EH (cell line): ENCODE measurements at regions not wholly inside any gene's neighbourhood (a gene's known extent, or its start where the extent isn't known, plus 50 kb on each side); places are given as distances from the start of the nearest gene placed in this dataset.

ENCODE experiments used
- DNase-seq: peaks from one replicate; pipeline ENCODE4 v3.0.0-alpha.2; 2015; ENCODE audit warnings: low read depth

DNA sequence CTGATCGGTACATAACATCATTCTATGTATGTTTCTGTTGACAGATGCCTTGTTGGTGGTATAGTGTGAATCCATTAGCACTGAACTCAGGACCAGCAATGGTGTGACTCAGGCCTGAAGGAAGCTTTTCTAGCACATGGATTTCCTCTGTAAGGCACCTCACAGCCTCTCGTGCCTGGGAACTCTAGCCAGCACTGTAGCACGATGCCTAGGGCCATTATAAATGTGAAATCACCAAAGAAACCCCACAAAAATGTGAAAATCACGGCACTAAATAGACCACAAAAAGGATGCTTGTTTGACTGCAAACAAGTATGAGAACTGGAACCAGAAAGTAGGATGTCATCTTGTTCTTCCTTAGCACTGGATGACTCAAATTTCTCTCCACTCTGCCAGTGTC, 63.7 kb upstream of the NKX2-2 start:
- DNase-seq = peak; percentile 14

DNA sequence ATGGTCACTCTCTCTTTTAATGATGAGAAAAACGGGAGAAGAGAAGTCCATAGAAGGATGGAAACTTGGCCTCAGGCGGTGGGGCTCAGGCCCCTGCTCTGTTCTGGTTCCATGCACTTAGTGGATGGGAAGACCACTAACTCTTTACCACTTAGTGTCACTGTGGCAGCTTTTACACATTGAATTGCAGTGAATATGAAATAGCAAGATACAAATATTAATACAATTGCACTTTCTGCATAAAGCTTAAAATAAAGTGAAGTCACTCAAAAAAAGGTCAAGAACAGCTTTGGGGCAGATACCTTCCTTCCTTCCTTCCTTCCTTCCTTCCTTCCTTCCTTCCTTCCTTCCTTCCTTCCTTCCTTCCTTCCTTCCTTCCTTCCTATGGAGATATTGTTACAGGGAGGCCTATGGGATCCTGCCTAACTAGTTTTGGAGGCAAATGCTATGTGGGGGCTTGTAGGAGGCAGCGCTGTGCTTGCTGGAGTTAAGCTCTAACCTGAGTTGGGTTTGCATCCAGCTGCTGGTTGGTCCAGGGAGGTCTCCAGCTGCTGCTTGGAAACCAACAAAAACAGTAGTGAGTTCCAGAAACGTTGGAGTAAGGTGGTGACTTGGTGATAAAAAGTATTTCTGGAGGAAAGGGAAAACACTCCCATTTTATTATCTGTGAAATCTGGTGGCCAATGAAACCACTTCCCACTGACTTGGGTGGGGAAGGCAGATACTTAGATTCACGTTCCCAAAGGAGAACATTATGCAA, 62.3 kb upstream of the NKX2-2 start:
- no peak for DNase-seq

GRCh38 chr20:21575167-21575566, 61.3 kb upstream of the NKX2-2 start:
- no peak for DNase-seq

DNA sequence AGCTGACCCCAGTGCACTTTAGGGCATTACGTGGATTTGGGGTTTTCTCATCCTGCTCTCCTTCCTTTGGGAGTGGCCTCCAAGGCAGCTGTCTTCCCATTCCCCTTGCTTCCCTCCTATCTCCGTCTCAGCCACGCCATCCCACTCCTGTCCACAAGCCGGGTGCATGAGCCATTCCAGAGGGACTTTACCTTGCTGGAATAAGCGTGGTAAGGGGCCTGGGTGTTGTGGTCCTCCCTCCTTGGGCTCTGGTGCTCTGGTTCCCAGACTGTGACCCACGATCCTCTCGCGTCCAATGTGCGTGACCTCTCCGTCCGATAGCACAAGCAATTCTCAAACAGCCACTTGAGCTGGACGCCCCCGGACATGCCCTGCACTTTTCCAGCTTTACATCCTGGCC, 60.6 kb upstream of the NKX2-2 start:
- DNase-seq = no peak

GRCh38 chr20:21573259-21573658, 59.4 kb upstream of the NKX2-2 start:
- DNase-seq = no peak

- DNase-seq = peak; percentile 4
Measured at GRCh38 chr20:21571841-21572690, 58.2 kb upstream of the NKX2-2 start.

- no peak for DNase-seq
Measured at GRCh38 chr20:21570285-21570992, 56.6 kb upstream of the NKX2-2 start.

GRCh38 chr20:21569586-21569985, 55.7 kb upstream of the NKX2-2 start:
- DNase-seq = no peak

DNA sequence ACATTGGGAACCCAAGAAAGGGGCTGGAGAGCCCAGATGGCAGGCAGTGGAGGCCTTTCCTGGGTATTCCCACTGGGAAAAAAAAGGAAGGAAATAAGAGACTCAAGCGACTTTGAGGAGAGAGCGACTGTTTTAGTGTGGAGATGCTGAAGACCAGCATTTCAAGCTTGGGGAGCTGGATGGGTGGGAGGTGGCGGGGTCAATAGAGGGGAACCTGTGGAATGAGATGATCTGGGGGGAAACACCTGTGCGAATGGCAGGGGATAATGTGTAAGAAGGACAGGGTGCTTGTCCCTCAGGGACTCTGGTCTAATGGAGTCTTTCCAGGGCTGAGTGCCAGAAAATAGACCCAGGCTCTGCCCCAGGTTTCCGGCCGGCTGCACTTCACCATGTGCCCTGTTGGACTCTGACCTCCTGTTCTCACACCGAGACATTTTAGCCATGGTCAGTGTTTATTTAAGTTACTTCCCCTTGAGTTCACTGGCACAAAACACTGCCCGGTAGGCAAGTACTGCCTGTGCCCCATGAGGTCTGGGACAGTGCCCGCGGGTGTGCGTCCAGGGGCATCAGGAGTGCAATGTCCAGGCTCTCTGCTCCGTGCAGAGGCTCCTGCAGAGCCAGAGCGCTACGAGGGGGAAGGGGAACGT, 50.4 kb upstream of the NKX2-2 start:
- no peak for DNase-seq
